ENCODE measurements at regions not wholly inside any gene's neighbourhood (a gene's known extent, or its start where the extent isn't known, plus 50 kb on each side); places are given as distances from the start of the nearest gene placed in this dataset.
"Not testable (repeated sequence)": the region's sequence is repeated elsewhere in the genome, so short reads cannot be mapped to it uniquely, and the experiment has no call there.

DNA sequence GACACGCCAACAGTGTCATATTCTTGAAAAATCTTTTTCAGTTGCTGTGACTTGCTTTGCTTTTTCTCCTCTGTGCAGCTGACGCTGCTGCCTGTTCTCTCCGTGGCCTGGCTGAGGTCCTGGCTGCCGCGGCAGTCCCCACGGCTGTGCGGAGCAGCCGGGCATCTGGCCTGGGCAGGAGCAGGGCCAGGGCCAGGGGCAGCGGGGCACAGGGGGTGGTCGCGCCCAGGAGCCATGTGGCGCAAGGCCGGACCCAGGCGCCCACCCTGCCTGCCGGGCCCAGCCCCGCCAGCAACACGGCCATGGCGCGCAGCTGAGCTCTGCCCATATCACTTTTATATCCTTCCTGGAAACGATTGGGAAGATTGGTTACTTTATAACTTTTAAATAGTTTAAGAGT lies 109.4 kb upstream of the ACBD5 start:
- no peak overlapping the region for H3K4me3 ChIP-seq (ENCODE audit: low read length)
- no peaks in the 10 kb centered on the region for H3K36me3 ChIP-seq (replicated peaks; ENCODE audit: insufficient read depth, low read length)
- H3K4me2 ChIP-seq (ENCODE audit: low read depth, low read length): no peak overlapping the region
- H3K9me2 ChIP-seq (replicated peaks; ENCODE audit: insufficient read depth, low read length): no peaks in the 10 kb centered on the region
- H3K9ac ChIP-seq (ENCODE audit: low read length): no peak overlapping the region
- no peaks in the 10 kb centered on the region for H3F3A ChIP-seq (ENCODE audit: insufficient read depth, low read length)
- no peak overlapping the region for H3K27ac ChIP-seq (ENCODE audit: low read length)
- 0 out of 2 replicates have a peak, but pooled peaks cover 7% of the 10 kb centered on the region for H3K4me1 ChIP-seq (ENCODE audit: low read length)
- TF ChIP-seq EZH2phosphoT487 (IDR thresholded peaks at IDR 0.05; ENCODE audit: low read length) (no peak), EZH2 (optimal IDR thresholded peaks at IDR 0.05; ENCODE audit: low read depth, low read length) (no peak)
- TF ChIP-seq, protein P1, sequence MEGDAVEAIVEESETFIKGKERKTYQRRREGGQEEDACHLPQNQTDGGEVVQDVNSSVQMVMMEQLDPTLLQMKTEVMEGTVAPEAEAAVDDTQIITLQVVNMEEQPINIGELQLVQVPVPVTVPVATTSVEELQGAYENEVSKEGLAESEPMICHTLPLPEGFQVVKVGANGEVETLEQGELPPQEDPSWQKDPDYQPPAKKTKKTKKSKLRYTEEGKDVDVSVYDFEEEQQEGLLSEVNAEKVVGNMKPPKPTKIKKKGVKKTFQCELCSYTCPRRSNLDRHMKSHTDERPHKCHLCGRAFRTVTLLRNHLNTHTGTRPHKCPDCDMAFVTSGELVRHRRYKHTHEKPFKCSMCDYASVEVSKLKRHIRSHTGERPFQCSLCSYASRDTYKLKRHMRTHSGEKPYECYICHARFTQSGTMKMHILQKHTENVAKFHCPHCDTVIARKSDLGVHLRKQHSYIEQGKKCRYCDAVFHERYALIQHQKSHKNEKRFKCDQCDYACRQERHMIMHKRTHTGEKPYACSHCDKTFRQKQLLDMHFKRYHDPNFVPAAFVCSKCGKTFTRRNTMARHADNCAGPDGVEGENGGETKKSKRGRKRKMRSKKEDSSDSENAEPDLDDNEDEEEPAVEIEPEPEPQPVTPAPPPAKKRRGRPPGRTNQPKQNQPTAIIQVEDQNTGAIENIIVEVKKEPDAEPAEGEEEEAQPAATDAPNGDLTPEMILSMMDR (IDR thresholded peaks at IDR 0.05; ENCODE audit: low read length): no peak
- H3K27me3 ChIP-seq (replicated peaks; ENCODE audit: insufficient read depth, low read length): no peaks in the 10 kb centered on the region; the same call in 1 of the 2 replicates
- H3K79me2 ChIP-seq (ENCODE audit: low read length): no peaks in the 10 kb centered on the region
- H4K20me1 ChIP-seq (ENCODE audit: insufficient read depth, low read length): no peaks in the 10 kb centered on the region
- no peak for DNase-seq
- H2AFZ ChIP-seq (ENCODE audit: low read length): no peak overlapping the region
- no peaks in the 10 kb centered on the region for H3K9me3 ChIP-seq (replicated peaks; ENCODE audit: insufficient read depth, low read length)

DNA sequence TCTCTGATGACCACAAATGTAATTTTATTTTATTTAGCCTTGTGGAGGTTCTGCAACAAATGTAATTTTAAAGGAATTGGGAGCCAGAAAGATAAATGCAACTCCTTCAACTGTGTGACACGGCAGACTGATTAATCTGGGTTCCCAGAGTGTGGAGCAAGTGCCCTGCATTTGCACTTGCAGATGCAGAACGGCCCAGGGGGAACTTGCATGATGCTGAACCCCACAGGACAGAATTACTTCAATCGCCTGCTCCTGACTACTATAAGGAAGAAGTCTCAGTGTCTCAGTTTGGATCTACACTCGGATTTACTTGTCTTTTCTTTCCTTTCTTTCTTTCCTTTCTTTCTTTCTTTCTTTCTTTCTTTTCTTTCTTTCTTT lies 107.2 kb upstream of the ACBD5 start:
- not testable (repeated sequence) for H3K27ac ChIP-seq (ENCODE audit: low read length); H4K20me1 ChIP-seq (ENCODE audit: insufficient read depth, low read length)

DNA sequence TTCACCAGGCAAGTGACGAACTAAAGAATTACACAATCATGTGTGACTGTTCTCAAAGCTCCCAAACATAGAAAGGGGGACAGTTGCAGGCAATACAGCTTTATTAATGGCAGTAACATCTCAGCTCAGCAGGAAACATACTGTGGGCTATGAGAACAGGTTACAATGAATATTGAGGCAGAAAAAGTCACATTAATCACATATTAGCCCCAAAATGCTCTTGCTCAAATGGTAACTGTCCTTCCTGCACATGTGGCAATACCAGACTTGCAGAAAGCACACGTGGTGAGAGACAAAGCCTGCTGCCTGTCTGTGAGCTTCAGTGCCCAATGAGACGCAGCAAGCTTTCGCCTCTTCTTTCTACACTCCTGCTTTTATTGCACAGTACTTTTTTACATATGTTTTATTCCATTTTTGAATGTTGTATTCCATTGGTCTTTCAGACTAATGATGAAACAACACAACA lies 104.9 kb upstream of the ACBD5 start:
- H3K9me2 ChIP-seq (replicated peaks; ENCODE audit: insufficient read depth, low read length): no peaks in the 10 kb centered on the region
- no peak overlapping the region for H3K4me2 ChIP-seq (ENCODE audit: low read depth, low read length)
- H3K9me3 ChIP-seq (replicated peaks; ENCODE audit: insufficient read depth, low read length): no peaks in the 10 kb centered on the region
- TF ChIP-seq EZH2 (optimal IDR thresholded peaks at IDR 0.05; ENCODE audit: low read depth, low read length) (no peak), EZH2phosphoT487 (IDR thresholded peaks at IDR 0.05; ENCODE audit: low read length) (no peak)
- TF ChIP-seq, protein P1 (IDR thresholded peaks at IDR 0.05; ENCODE audit: low read length): no peak
- H3K4me3 ChIP-seq (ENCODE audit: low read length): no peak overlapping the region
- H3K27ac ChIP-seq (ENCODE audit: low read length): no peak overlapping the region
- no peaks in the 10 kb centered on the region for H3K4me1 ChIP-seq (ENCODE audit: low read length)
- H3F3A ChIP-seq (ENCODE audit: insufficient read depth, low read length): no peaks in the 10 kb centered on the region
- H3K27me3 ChIP-seq (replicated peaks; ENCODE audit: insufficient read depth, low read length): no peaks in the 10 kb centered on the region; the same call in 1 of the 2 replicates
- H3K36me3 ChIP-seq (replicated peaks; ENCODE audit: insufficient read depth, low read length): no peaks in the 10 kb centered on the region
- H3K9ac ChIP-seq (ENCODE audit: low read length): no peak overlapping the region
- no peaks in the 10 kb centered on the region for H3K79me2 ChIP-seq (ENCODE audit: low read length)
- no peak overlapping the region for H2AFZ ChIP-seq (ENCODE audit: low read length)
- no peaks in the 10 kb centered on the region for H4K20me1 ChIP-seq (ENCODE audit: insufficient read depth, low read length)
- no peak for DNase-seq

More for the DNA sequence above, 107.2 kb upstream of the ACBD5 start:
- DNase-seq; H3K4me2 ChIP-seq (ENCODE audit: low read depth, low read length); H3K36me3 ChIP-seq (replicated peaks; ENCODE audit: insufficient read depth, low read length); H2AFZ ChIP-seq (ENCODE audit: low read length); H3K9ac ChIP-seq (ENCODE audit: low read length); H3K27me3 ChIP-seq (replicated peaks; ENCODE audit: insufficient read depth, low read length); H3K4me1 ChIP-seq (ENCODE audit: low read length); H3F3A ChIP-seq (ENCODE audit: insufficient read depth, low read length); H3K79me2 ChIP-seq (ENCODE audit: low read length); H3K9me3 ChIP-seq (replicated peaks; ENCODE audit: insufficient read depth, low read length); H3K9me2 ChIP-seq (replicated peaks; ENCODE audit: insufficient read depth, low read length); H3K4me3 ChIP-seq (ENCODE audit: low read length): not testable (repeated sequence)

DNA sequence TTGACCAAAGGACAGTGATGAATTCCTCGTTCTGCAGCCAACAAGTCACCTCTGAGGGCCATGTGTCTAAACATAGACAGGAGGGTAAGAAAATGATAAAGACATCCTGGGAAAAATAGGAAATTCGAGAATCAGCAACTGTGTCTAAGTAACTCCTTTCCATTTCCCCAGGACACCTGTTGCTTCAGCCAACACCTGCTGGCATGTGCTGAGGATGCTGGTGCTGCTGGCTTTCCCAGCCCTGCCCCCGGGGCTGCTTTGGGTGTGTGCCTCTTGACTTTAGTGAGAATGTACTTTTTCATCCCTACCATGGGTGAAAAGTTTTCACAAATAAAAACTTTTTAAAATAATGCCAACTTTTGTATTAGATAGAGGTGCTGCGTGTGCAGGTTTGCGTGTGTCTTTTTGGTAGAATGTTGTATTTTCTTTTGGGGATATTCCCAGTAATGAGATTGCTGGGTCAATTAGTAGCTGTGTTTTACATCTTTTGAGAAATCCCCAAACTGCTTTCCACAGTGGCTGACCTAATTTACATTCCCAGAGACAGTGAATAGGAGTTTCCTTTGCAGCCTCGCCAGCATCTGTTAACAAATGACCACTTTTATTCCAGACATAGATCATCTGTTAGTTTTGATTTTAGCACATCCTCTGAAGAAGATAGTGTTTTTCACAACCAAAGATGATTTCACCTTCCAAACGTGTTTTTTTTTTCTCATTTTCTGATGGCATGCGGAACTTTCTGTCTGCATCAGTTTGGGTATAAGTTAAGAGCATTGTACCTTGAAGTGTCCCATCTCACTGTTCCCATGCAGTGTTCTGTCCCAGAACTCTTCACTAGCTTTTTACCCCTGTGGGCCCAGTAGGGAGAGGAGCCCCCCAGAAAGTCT lies 104.2 kb upstream of the ACBD5 start:
- H3K9me2 ChIP-seq (replicated peaks; ENCODE audit: insufficient read depth, low read length): no peaks in the 10 kb centered on the region

More for the DNA sequence above, 104.2 kb upstream of the ACBD5 start:
- Histone ChIP-seq H3K79me2 (ENCODE audit: low read length) (no peaks in the 10 kb centered on the region), H3K4me2 (ENCODE audit: low read depth, low read length) (no peak overlapping the region), H2AFZ (ENCODE audit: low read length) (no peak overlapping the region), H3K27me3 (replicated peaks; ENCODE audit: insufficient read depth, low read length) (no peaks in the 10 kb centered on the region; the same call in 1 of the 2 replicates), H3K9me3 (replicated peaks; ENCODE audit: insufficient read depth, low read length) (no peaks in the 10 kb centered on the region), H3K4me3 (ENCODE audit: low read length) (no peak overlapping the region), H3K4me1 (ENCODE audit: low read length) (no peaks in the 10 kb centered on the region), H3F3A (ENCODE audit: insufficient read depth, low read length) (no peaks in the 10 kb centered on the region), H4K20me1 (ENCODE audit: insufficient read depth, low read length) (no peaks in the 10 kb centered on the region), H3K27ac (ENCODE audit: low read length) (no peak overlapping the region), H3K36me3 (replicated peaks; ENCODE audit: insufficient read depth, low read length) (no peaks in the 10 kb centered on the region), H3K9ac (ENCODE audit: low read length) (no peak overlapping the region)
- no peak for TF ChIP-seq EZH2 (optimal IDR thresholded peaks at IDR 0.05; ENCODE audit: low read depth, low read length)
- TF ChIP-seq, protein P1 (IDR thresholded peaks at IDR 0.05; ENCODE audit: low read length): no peak
- TF ChIP-seq EZH2phosphoT487 (IDR thresholded peaks at IDR 0.05; ENCODE audit: low read length): no peak
- no peak for DNase-seq

All from MM.1S (cell line).